OCI-LY7 (cell line): ENCODE measurements at regions not wholly inside any gene's neighbourhood (a gene's known extent, or its start where the extent isn't known, plus 50 kb on each side); places are given as distances from the start of the nearest gene placed in this dataset.

ENCODE experiments used
- BruUV-seq: library from RNA; stranded (reverse); fragments of 400-500 nt; replicated peaks from 2 replicates; lab custom pipeline; 2021; lab: Mats Ljungman, UMichigan
- CTCF ChIA-PET: fragments of 300-600 bp; sonication (Branson Sonifier 250); formaldehyde crosslinking; loops from one replicate; lab custom pipeline; 2022; ENCODE audit warnings: antibody characterized with exemption; ENCODE audit not compliant: unreplicated experiment; lab: Charles Lee
- POLR2A ChIA-PET: fragments of 300-600 bp; sonication (Branson Sonifier 250); formaldehyde crosslinking; loops from one replicate; lab custom pipeline; 2022; ENCODE audit warnings: antibody characterized with exemption; lab: Charles Lee
- DNase-seq: peaks from one replicate; pipeline ENCODE4 v3.0.0-alpha.2; 2015; ENCODE audit warnings: low spot score
- H2AFZ ChIP-seq: fragments of 200-600 bp; sonication (generic), shearing (Covaris generic); 2 replicates; pipeline ENCODE4 v1.6.1; 2014; ENCODE audit warnings: mild to moderate bottlenecking, antibody characterized with exemption, low read length, moderate library complexity
- H3K27ac ChIP-seq: fragments of 200-600 bp; sonication (generic); 2 replicates; pipeline ENCODE4 v1.5.1; 2014; ENCODE audit warnings: mixed run types, low read depth, mild to moderate bottlenecking, moderate library complexity, low read length, inconsistent platforms; ENCODE audit not compliant: poor library complexity, severe bottlenecking
- H3K36me3 ChIP-seq: fragments of 200-600 bp; sonication (generic); 2 replicates; pipeline ENCODE4 v1.6.1; 2014; ENCODE audit warnings: mild to moderate bottlenecking, antibody characterized with exemption, low read length, moderate library complexity, mixed read lengths; ENCODE audit not compliant: insufficient read depth
- H3K4me1 ChIP-seq: fragments of 200-600 bp; sonication (generic); 2 replicates; pipeline ENCODE4 v1.5.1; 2014; ENCODE audit warnings: mild to moderate bottlenecking, low read length; ENCODE audit not compliant: insufficient read depth, poor library complexity, severe bottlenecking
- H3K4me2 ChIP-seq: fragments of 200-600 bp; sonication (generic); 2 replicates; pipeline ENCODE4 v1.6.1; 2014; ENCODE audit warnings: mild to moderate bottlenecking, low read length
- H3K4me3 ChIP-seq: fragments of 200-600 bp; sonication (generic); 2 replicates; pipeline ENCODE4 v1.5.1; 2014; ENCODE audit warnings: mild to moderate bottlenecking, low read depth, low read length; ENCODE audit not compliant: poor library complexity, severe bottlenecking
- H3K79me2 ChIP-seq: fragments of 200-600 bp; sonication (generic); 2 replicates; pipeline ENCODE4 v1.6.1; 2016; ENCODE audit warnings: low read depth, mild to moderate bottlenecking, low read length, moderate library complexity, mixed read lengths; ENCODE audit not compliant: insufficient read depth
- H3K9me2 ChIP-seq: fragments of 200-600 bp; sonication (generic); 2 replicates; pipeline ENCODE4 v1.6.1; 2016; ENCODE audit warnings: mild to moderate bottlenecking, low read length, mixed read lengths; ENCODE audit not compliant: insufficient read depth
- H3K9me3 ChIP-seq: fragments of 200-600 bp; sonication (generic); 2 replicates; pipeline ENCODE4 v1.6.1; 2014; ENCODE audit warnings: mild to moderate bottlenecking, mixed run types, low read length, mixed read lengths
- H4K20me1 ChIP-seq: fragments of 200-600 bp; sonication (generic); 2 replicates; pipeline ENCODE4 v1.6.1; 2014; ENCODE audit warnings: mild to moderate bottlenecking, antibody characterized with exemption, low read length, moderate library complexity, mixed read lengths; ENCODE audit not compliant: insufficient read depth
- CTCF ChIP-seq: fragments of 200-600 bp; sonication (generic); conservative IDR thresholded peaks from 2 replicates; pipeline ENCODE4 v1.5.1; 2014; ENCODE audit warnings: mild to moderate bottlenecking, antibody characterized with exemption, low read length, moderate library complexity, mixed read lengths
- EZH2phosphoT487 ChIP-seq: fragments of 200-600 bp; sonication (generic); IDR thresholded peaks from 2 replicates; pipeline ENCODE4 v1.6.1; 2018; ENCODE audit warnings: low read depth, borderline replicate concordance, mild to moderate bottlenecking, mixed run types, antibody characterized with exemption, low read length, moderate library complexity, mixed read lengths
- intact Hi-C: fragments of 100-400 bp; cut with micrococcal nuclease; formaldehyde crosslinking; loops from one replicate; pipeline ENCODE4 v1.10.0; 2022; ENCODE audit not compliant: unreplicated experiment

GRCh38 chr2:174660984-174661675 is 63.5 kb upstream of the WIPF1 start:
- Histone ChIP-seq H3K27ac (no peak overlapping the region), H3K9me3 (no peaks in the 10 kb centered on the region), H3K36me3 (no peaks in the 10 kb centered on the region), H3K4me2 (no peak overlapping the region), H2AFZ (no peak overlapping the region), H3K4me3 (no peak overlapping the region), H4K20me1 (no peaks in the 10 kb centered on the region), H3K79me2 (no peaks in the 10 kb centered on the region), H3K4me1 (no peaks in the 10 kb centered on the region), H3K9me2 (no peaks in the 10 kb centered on the region)
- TF ChIP-seq CTCF (no peak), EZH2phosphoT487 (no peak)
- no TSS peak for BruUV-seq
- ChIA-PET POLR2A (no interaction called here), CTCF (no interaction called here)
- intact Hi-C loops, result no loop called here
- no peak for DNase-seq

GRCh38 chr2:174659069-174659900 is 61.7 kb upstream of the WIPF1 start:
- H2AFZ ChIP-seq, result 0 out of 2 replicates have a peak overlapping the region, but pooled peaks have one; percentile 4
- H3K4me3 ChIP-seq, result no peak overlapping the region
- no peaks in the 10 kb centered on the region for H3K4me1 ChIP-seq
- CTCF ChIA-PET, result interaction anchor here (0.9 kb wide), 1 partner anchor 165 kb away, joined by 3 read pairs; no protein-coding TSS in a partner anchor
- H3K79me2 ChIP-seq, result no peaks in the 10 kb centered on the region
- POLR2A ChIA-PET, result no interaction called here
- BruUV-seq, result no TSS peak
- no peaks in the 10 kb centered on the region for H3K9me3 ChIP-seq
- no peaks in the 10 kb centered on the region for H4K20me1 ChIP-seq
- no peak overlapping the region for H3K4me2 ChIP-seq
- DNase-seq, result no peak
- H3K36me3 ChIP-seq, result no peaks in the 10 kb centered on the region
- no peak overlapping the region for H3K27ac ChIP-seq
- intact Hi-C loops, result loop anchor here (2.0 kb wide), 1 partner anchor 60 kb away; no protein-coding TSS in a partner anchor
- TF ChIP-seq EZH2phosphoT487, result no peak
- no peak for TF ChIP-seq CTCF
- no peaks in the 10 kb centered on the region for H3K9me2 ChIP-seq
